Esophagus squamous epithelium (tissue), 5 donors: ENCODE measurements at regions not wholly inside any gene's neighbourhood (a gene's known extent, or its start where the extent isn't known, plus 50 kb on each side); places are given as distances from the start of the nearest gene placed in this dataset.

ENCODE experiments used
- DNase-seq: peaks from one replicate; lab custom pipeline; 2025; lab: John Stamatoyannopoulos, UW
- H3K27ac ChIP-seq, 4 donors: fragments of 200-600 bp; sonication (generic); one replicate each; pipeline ENCODE4 v1.5.1; 2016 to 2019; ENCODE audit warnings: mild to moderate bottlenecking in 1 of 4
- H3K27me3 ChIP-seq, 4 donors: fragments of 200-600 bp; sonication (generic); 1 replicate in 3 of 4; 2 replicates in 1 of 4; pipeline versions ENCODE4 v1.5.1 to v1.6.0; 2017 to 2021; ENCODE audit warnings: antibody characterized with exemption in 1 of 4
- H3K36me3 ChIP-seq, 3 donors: fragments of 200-600 bp; sonication (generic); one replicate each; pipeline ENCODE4 v1.5.1; 2016 to 2019
- H3K4me1 ChIP-seq, 3 donors: fragments of 200-600 bp; sonication (generic); one replicate each; pipeline ENCODE4 v1.5.1; 2017 to 2019
- H3K4me3 ChIP-seq, 4 donors: fragments of 200-600 bp; sonication (generic); 1 replicate in 3 of 4; 2 replicates in 1 of 4; pipeline ENCODE4 v1.5.1; 2016 to 2019; ENCODE audit warnings: mild to moderate bottlenecking in 2 of 4, moderate library complexity in 1 of 4
- H3K9me3 ChIP-seq, 3 donors: fragments of 200-600 bp; sonication (generic); one replicate each; pipeline ENCODE4 v1.5.1; 2016 to 2019
- CTCF ChIP-seq, 6 experiments: fragments of 450-650 bp in 4 of 6; fragments of 200-600 bp in 2 of 6; sonication (generic) in 2 of 6; IDR thresholded peaks; one replicate each; pipeline ENCODE4 v1.5.1; 2016 to 2019; ENCODE audit warnings: antibody characterized with exemption in 6 of 6, mild to moderate bottlenecking in 4 of 6, moderate library complexity in 4 of 6
- POLR2A ChIP-seq, 4 donors: fragments of 450-650 bp; IDR thresholded peaks; one replicate each; pipeline ENCODE4 v1.6.1; 2017; ENCODE audit warnings: antibody characterized with exemption in 4 of 4, mild to moderate bottlenecking in 4 of 4, moderate library complexity in 3 of 4
- WGBS, 2 donors: methylation state at CpG; one replicate each; pipeline ENCODE4 v1.1.5; 2018; 5-methylcytosine and 5-hydroxymethylcytosine counted together
- intact Hi-C: fragments of 100-400 bp; cut with DNase I; formaldehyde crosslinking; loops from one replicate; pipeline ENCODE4 v1.15.0; 2022
- donor health status: DM: yes; HTN: yes; CAD: no.

DNA sequence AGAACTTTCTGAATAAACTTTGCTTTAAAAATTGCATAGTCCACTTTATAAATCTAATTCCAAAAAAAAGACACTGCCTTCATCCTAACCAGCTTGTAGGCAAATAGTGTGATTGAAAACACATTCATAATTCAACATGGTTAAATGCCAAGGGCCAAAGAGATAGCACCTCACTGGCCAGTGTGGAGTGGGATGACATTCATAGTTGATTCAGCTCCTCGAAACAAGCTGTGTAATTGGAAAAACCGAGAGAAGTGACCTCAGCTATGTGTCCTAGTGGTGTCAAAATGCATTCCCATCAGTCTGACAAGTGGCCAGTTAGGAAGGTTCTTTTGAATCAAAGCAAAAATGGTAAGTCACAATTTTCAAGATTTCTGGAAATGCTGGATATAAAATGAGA, 1068.5 kb upstream of the CELF4 start:
- intact Hi-C loops, result no loop called here
- H3K27me3 ChIP-seq, result no peaks in the 10 kb centered on the region
- 58 to 62% methylated on average over 2 of the region's 2 CpGs for WGBS, 2 donors
- no peaks in the 10 kb centered on the region for H3K36me3 ChIP-seq
- no peak for TF ChIP-seq POLR2A (IDR thresholded peaks at IDR 0.05)
- no peak for TF ChIP-seq CTCF (IDR thresholded peaks at IDR 0.05)
- H3K27ac ChIP-seq, result no peak overlapping the region
- no peak for DNase-seq
- no peak overlapping the region for H3K4me3 ChIP-seq
- H3K9me3 ChIP-seq, result peaks cover 0 to under 1% (median 0%) of the 10 kb centered on the region in 3 donors
- no peaks in the 10 kb centered on the region for H3K4me1 ChIP-seq

DNA sequence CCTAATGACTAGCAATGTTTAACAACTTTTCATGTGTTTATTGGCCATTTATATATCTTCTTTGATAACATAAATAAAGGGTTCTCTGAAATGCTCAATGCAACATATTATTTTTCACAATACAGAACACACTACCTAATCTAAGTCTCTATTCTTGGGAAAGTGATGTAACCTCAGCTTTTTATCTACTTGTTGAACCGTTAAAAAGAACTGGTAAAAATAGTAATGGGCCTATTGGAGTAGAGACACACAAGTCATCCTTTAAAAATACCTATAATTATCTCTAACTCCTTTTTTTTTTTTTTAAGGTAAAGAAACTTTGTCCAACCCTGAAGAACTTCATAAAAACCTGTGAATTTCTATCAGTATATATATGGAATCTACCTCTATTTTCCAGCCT, 1067.7 kb upstream of the CELF4 start:
- Histone ChIP-seq H3K9me3 (no peaks in the 10 kb centered on the region), H3K27ac (no peak overlapping the region), H3K27me3 (no peaks in the 10 kb centered on the region), H3K4me3 (no peak overlapping the region), H3K4me1 (no peaks in the 10 kb centered on the region), H3K36me3 (no peaks in the 10 kb centered on the region)
- no peak for TF ChIP-seq POLR2A (IDR thresholded peaks at IDR 0.05)
- TF ChIP-seq CTCF (IDR thresholded peaks at IDR 0.05), result no peak
- no peak for DNase-seq
- 61 to 100% methylated on average over 1 of the region's 1 CpG for WGBS, 2 donors
- intact Hi-C loops, result no loop called here

DNA sequence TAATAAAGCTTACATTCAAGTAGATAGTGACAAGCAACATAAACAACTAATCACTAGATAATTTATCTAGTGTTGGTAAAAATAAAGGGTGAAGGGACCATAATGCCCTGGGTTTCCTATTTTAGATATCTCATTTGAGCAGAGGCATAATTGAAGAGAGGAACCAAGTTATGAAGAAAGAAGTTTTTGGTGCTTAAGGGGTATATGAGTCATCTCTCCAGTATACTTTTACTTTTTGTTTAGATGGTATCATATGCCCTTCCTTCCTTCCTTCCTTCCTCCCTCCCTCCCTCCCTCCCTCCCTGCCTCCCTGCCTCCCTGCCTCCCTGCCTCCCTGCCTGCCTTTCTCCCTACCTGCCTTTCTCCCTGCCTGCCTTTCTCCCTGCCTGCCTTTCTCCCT, 1053.5 kb upstream of the CELF4 start:
- no peaks in the 10 kb centered on the region for H3K36me3 ChIP-seq
- DNase-seq, result no peak
- no peak overlapping the region for H3K27ac ChIP-seq
- H3K4me3 ChIP-seq, result no peak overlapping the region
- intact Hi-C loops, result no loop called here
- H3K4me1 ChIP-seq, result no peaks in the 10 kb centered on the region
- TF ChIP-seq POLR2A (IDR thresholded peaks at IDR 0.05), result no peak
- no peak for TF ChIP-seq CTCF (IDR thresholded peaks at IDR 0.05)
- no peaks in the 10 kb centered on the region for H3K27me3 ChIP-seq
- no peaks in the 10 kb centered on the region for H3K9me3 ChIP-seq

DNA sequence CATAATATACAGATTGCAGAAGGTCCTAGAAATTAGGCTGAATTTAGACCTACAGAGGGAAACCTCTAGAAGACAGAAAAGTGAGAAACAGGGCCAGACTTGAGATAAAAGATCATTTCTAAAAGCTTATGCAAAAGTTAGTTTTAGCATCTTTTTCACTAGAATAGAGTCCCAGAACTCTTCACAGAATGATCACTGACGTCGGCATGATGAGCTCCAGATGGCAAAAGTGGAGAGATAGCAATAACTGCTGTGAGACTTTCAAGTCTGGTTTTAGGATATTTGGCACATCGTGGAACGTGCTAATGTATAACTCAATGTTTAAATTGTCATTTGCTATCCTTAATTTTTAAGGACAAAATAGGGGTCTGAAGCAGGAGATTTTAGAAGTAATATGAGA, 1050.7 kb upstream of the CELF4 start:
- TF ChIP-seq POLR2A (IDR thresholded peaks at IDR 0.05) (no peak), CTCF (IDR thresholded peaks at IDR 0.05) (no peak)
- no peak for DNase-seq
- Histone ChIP-seq H3K36me3 (no peaks in the 10 kb centered on the region), H3K27me3 (no peaks in the 10 kb centered on the region), H3K27ac (no peak overlapping the region), H3K4me1 (no peaks in the 10 kb centered on the region), H3K4me3 (no peak overlapping the region), H3K9me3 (no peaks in the 10 kb centered on the region)
- 72 to 79% methylated on average over 4 of the region's 4 CpGs for WGBS, 2 donors
- intact Hi-C loops, result no loop called here

GRCh38 chr18:38612904-38613303, 1047.3 kb upstream of the CELF4 start:
- no peak for TF ChIP-seq CTCF (IDR thresholded peaks at IDR 0.05)
- no peak for TF ChIP-seq POLR2A (IDR thresholded peaks at IDR 0.05)

More at GRCh38 chr18:38612904-38613303, 1047.3 kb upstream of the CELF4 start:
- 91 to 100% methylated on average over 2 of the region's 2 CpGs for WGBS, 2 donors
- Histone ChIP-seq H3K27me3 (no peaks in the 10 kb centered on the region), H3K4me3 (no peak overlapping the region), H3K36me3 (no peaks in the 10 kb centered on the region), H3K27ac (no peak overlapping the region), H3K9me3 (no peaks in the 10 kb centered on the region), H3K4me1 (no peaks in the 10 kb centered on the region)
- intact Hi-C loops, result no loop called here
- DNase-seq, result no peak
